ENCODE measurements at regions not wholly inside any gene's neighbourhood (a gene's known extent, or its start where the extent isn't known, plus 50 kb on each side); places are given as distances from the start of the nearest gene placed in this dataset.

GRCh38 chr7:50926049-50926448, 143.4 kb upstream of the GRB10 start:
- TF ChIP-seq CTCF (conservative IDR thresholded peaks at IDR 0.05; ENCODE audit: low read depth, low read length), result no peak
- no peak for TF ChIP-seq EZH2phosphoT487 (IDR thresholded peaks at IDR 0.05; ENCODE audit: borderline replicate concordance, low read length)
- no peak for TF ChIP-seq EZH2 (IDR thresholded peaks at IDR 0.05; ENCODE audit: low read length, unreplicated experiment)

Measured in PC-3 (cell line).